Endodermal cell (in vitro differentiated cells): ENCODE measurements at regions not wholly inside any gene's neighbourhood (a gene's known extent, or its start where the extent isn't known, plus 50 kb on each side); places are given as distances from the start of the nearest gene placed in this dataset.

Source experiments
- DNase-seq: peaks from one replicate; pipeline ENCODE4 v3.0.0-alpha.2; 2017
- H3K27ac ChIP-seq: 2 replicates; pipeline ENCODE4 v1.5.1; 2013; ENCODE audit warnings: mild to moderate bottlenecking, low read depth, low read length, moderate library complexity
- H3K27me3 ChIP-seq: 2 replicates; pipeline ENCODE4 v1.6.1; 2013; ENCODE audit warnings: mild to moderate bottlenecking, low read length, moderate library complexity; ENCODE audit not compliant: insufficient read depth, control insufficient read depth, poor library complexity, severe bottlenecking
- H3K36me3 ChIP-seq: 2 replicates; pipeline ENCODE4 v1.7.0; 2013; ENCODE audit warnings: mild to moderate bottlenecking, low read length, moderate library complexity; ENCODE audit not compliant: control insufficient read depth, insufficient read depth
- H3K4me1 ChIP-seq: one replicate; pipeline ENCODE4 v1.7.0; 2013; ENCODE audit warnings: low read length; ENCODE audit not compliant: control insufficient read depth, insufficient read depth
- H3K4me3 ChIP-seq: 2 replicates; pipeline ENCODE4 v1.5.1; 2013; ENCODE audit warnings: mild to moderate bottlenecking, low read length, moderate library complexity
- H3K9ac ChIP-seq: 2 replicates; pipeline ENCODE4 v1.6.1; 2013; ENCODE audit warnings: mild to moderate bottlenecking, low read length, moderate library complexity; ENCODE audit not compliant: poor library complexity, severe bottlenecking; ENCODE audit errors: extremely low read depth
- H3K9me3 ChIP-seq: 2 replicates; pipeline ENCODE4 v1.6.1; 2013; ENCODE audit warnings: mild to moderate bottlenecking, low read length, moderate library complexity; ENCODE audit not compliant: control insufficient read depth
- H3K27ac Mint-ChIP-seq: 2 replicates; pipeline ENCODE4 v1.8.0; 2020; ENCODE audit warnings: mixed read lengths
- H3K27me3 Mint-ChIP-seq: 2 replicates; pipeline ENCODE4 v1.8.0; 2021; ENCODE audit warnings: mild to moderate bottlenecking, mixed read lengths; ENCODE audit not compliant: insufficient read depth
- H3K36me3 Mint-ChIP-seq: 2 replicates; pipeline ENCODE4 v1.8.0; 2020; ENCODE audit warnings: low read depth, mixed read lengths
- H3K4me1 Mint-ChIP-seq: 2 replicates; pipeline ENCODE4 v1.8.0; 2020; ENCODE audit warnings: mixed read lengths
- H3K4me3 Mint-ChIP-seq: 2 replicates; pipeline ENCODE4 v1.8.0; 2020; ENCODE audit warnings: mild to moderate bottlenecking, moderate library complexity, mixed read lengths
- H3K9me3 Mint-ChIP-seq: 2 replicates; pipeline ENCODE4 v1.8.0; 2020; ENCODE audit warnings: mild to moderate bottlenecking, mixed read lengths
- WGBS, 2 experiments: methylation state at CpG; one replicate each; pipeline versions ENCODE4 v1.1.5 to v1.1.7; 2013; ENCODE audit warnings: missing lambda C conversion rate in 2 of 2, mixed read lengths in 1 of 2; ENCODE audit not compliant: insufficient coverage in 1 of 2, insufficient read length in 1 of 2; 5-methylcytosine and 5-hydroxymethylcytosine counted together
- TF ChIP-seq, protein P1 (sequence below): fragments of 200-600 bp; sonication (generic); conservative IDR thresholded peaks from 2 replicates; pipeline ENCODE4 v1.5.0; 2021; ENCODE audit warnings: antibody characterized with exemption, mild to moderate bottlenecking

DNA sequence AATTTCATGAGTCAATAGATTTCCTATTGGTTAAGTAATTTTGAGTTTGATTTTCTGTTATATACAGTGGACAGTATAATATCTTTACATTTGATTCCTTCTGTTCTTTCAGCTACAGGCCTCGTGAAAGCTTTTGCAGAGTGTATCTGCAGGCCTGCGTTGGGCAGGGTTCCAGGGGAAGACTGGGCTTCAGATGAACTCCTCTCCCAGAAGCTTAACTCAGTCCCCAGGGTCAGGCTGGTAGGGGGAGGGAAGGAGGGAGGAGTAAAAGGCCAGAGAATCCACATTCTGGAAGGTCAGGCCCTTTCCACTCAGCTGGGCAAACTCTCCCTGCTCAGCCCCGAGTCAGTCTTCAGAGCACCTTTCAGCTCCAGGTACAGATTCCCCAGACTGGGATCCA, 100.4 kb upstream of the NECTIN1 start:
- H3K27me3 ChIP-seq: no peaks in the 10 kb centered on the region

DNA sequence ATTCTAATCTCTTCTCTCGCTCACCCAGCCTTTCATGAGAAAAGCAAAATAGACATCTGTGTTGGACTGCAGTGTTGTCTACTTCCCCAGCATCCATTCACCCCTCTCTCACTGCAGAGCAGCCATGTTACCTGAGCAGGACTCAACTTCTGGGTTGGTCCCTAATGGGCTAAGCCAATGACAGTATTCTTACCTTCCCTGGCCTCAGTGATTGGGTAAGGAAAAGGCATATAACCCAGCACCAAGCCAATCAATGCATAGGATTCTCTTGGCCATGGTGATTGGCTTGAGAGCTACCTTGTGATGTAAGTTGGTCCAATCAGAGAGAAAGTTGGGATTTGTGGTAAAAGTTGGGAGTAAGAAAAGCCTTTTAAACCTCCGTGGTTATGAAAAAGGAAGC, 99.8 kb upstream of the NECTIN1 start:
- Histone ChIP-seq H3K27ac (no peak overlapping the region), H3K4me1 (no peaks in the 10 kb centered on the region), H3K36me3 (no peaks in the 10 kb centered on the region), H3K9me3 (peaks cover 13% of the 10 kb centered on the region), H3K4me3 (no peak overlapping the region), H3K9ac (no peak overlapping the region), H3K27me3 (no peaks in the 10 kb centered on the region)
- H3K9me3 Mint-ChIP-seq: peaks cover 11% of the 10 kb centered on the region
- H3K27ac Mint-ChIP-seq: no peak overlapping the region
- WGBS, 2 experiments: 83 to 86% methylated on average over 2 of the region's 2 CpGs
- H3K27me3 Mint-ChIP-seq: peaks cover 6% of the 10 kb centered on the region
- peaks cover 2% of the 10 kb centered on the region for H3K36me3 Mint-ChIP-seq
- TF ChIP-seq, protein P1, sequence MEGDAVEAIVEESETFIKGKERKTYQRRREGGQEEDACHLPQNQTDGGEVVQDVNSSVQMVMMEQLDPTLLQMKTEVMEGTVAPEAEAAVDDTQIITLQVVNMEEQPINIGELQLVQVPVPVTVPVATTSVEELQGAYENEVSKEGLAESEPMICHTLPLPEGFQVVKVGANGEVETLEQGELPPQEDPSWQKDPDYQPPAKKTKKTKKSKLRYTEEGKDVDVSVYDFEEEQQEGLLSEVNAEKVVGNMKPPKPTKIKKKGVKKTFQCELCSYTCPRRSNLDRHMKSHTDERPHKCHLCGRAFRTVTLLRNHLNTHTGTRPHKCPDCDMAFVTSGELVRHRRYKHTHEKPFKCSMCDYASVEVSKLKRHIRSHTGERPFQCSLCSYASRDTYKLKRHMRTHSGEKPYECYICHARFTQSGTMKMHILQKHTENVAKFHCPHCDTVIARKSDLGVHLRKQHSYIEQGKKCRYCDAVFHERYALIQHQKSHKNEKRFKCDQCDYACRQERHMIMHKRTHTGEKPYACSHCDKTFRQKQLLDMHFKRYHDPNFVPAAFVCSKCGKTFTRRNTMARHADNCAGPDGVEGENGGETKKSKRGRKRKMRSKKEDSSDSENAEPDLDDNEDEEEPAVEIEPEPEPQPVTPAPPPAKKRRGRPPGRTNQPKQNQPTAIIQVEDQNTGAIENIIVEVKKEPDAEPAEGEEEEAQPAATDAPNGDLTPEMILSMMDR: no peak
- no peak overlapping the region for H3K4me3 Mint-ChIP-seq
- peaks cover 18% of the 10 kb centered on the region for H3K4me1 Mint-ChIP-seq
- DNase-seq: no peak

More for the DNA sequence above, 100.4 kb upstream of the NECTIN1 start:
- DNase-seq: no peak
- no peak overlapping the region for H3K27ac Mint-ChIP-seq
- no peak overlapping the region for H3K4me3 ChIP-seq
- no peaks in the 10 kb centered on the region for H3K4me1 ChIP-seq
- 85 to 86% methylated on average over 1 to 3 of the region's 3 CpGs for WGBS, 2 experiments
- H3K4me3 Mint-ChIP-seq: no peak overlapping the region
- TF ChIP-seq, protein P1: no peak
- no peak overlapping the region for H3K27ac ChIP-seq
- H3K9me3 Mint-ChIP-seq: peaks cover 11% of the 10 kb centered on the region
- H3K4me1 Mint-ChIP-seq: peaks cover 18% of the 10 kb centered on the region
- peaks cover 2% of the 10 kb centered on the region for H3K36me3 Mint-ChIP-seq
- H3K27me3 Mint-ChIP-seq: peaks cover 6% of the 10 kb centered on the region
- peaks cover 13% of the 10 kb centered on the region for H3K9me3 ChIP-seq
- no peaks in the 10 kb centered on the region for H3K36me3 ChIP-seq
- no peak overlapping the region for H3K9ac ChIP-seq

DNA sequence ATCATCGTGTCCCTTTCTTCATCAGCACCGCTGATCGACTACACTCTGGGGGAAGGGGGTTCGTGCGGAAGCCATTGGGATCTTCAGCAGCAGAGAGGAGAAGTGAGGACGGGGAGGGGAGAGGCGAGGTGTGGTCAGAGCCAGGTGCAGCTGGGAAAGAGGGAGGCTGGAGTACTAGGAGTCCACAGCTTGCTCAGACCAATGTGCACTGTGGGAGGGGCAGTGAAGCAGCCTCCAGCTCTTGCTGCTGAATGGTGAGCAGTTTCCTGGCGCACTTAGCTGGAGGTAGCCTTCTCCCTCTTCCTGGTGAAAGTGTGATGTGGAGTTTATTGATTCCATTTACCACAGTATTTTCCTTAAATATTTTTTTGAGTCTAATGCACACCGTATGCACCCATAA, 99.0 kb upstream of the NECTIN1 start:
- H3K36me3 Mint-ChIP-seq: peaks cover 2% of the 10 kb centered on the region
- peaks cover 11% of the 10 kb centered on the region for H3K9me3 Mint-ChIP-seq

More for the DNA sequence above, 99.0 kb upstream of the NECTIN1 start:
- no peak overlapping the region for H3K4me3 Mint-ChIP-seq
- 93 to 100% methylated on average over 3 to 8 of the region's 9 CpGs for WGBS, 2 experiments
- no peak for DNase-seq
- Histone ChIP-seq H3K4me3 (no peak overlapping the region), H3K9ac (no peak overlapping the region), H3K9me3 (peaks cover 13% of the 10 kb centered on the region), H3K36me3 (no peaks in the 10 kb centered on the region), H3K27me3 (no peaks in the 10 kb centered on the region), H3K27ac (no peak overlapping the region), H3K4me1 (no peaks in the 10 kb centered on the region)
- H3K27me3 Mint-ChIP-seq: peaks cover 5% of the 10 kb centered on the region
- TF ChIP-seq, protein P1: no peak
- no peak overlapping the region for H3K27ac Mint-ChIP-seq
- peaks cover 18% of the 10 kb centered on the region for H3K4me1 Mint-ChIP-seq
